Prostate gland (tissue), 2 donors: ENCODE measurements at regions not wholly inside any gene's neighbourhood (a gene's known extent, or its start where the extent isn't known, plus 50 kb on each side); places are given as distances from the start of the nearest gene placed in this dataset.

Experiments
- CTCF ChIP-seq, 4 experiments: fragments of 200-600 bp in 2 of 4; fragments of 450-650 bp in 2 of 4; sonication (generic) in 2 of 4; IDR thresholded peaks; 1 replicate in 3 of 4; 2 replicates in 1 of 4; pipeline ENCODE4 v1.5.1; 2016 to 2019; ENCODE audit warnings: antibody characterized with exemption in 4 of 4, mild to moderate bottlenecking in 2 of 4, moderate library complexity in 2 of 4
- POLR2A ChIP-seq: fragments of 450-650 bp; IDR thresholded peaks from one replicate; pipeline ENCODE4 v1.6.1; 2016; ENCODE audit warnings: antibody characterized with exemption, mild to moderate bottlenecking

GRCh38 chr14:76272349-76272748 lies 103.6 kb upstream of the ESRRB start:
- TF ChIP-seq POLR2A (no peak), CTCF (IDR thresholded peaks at IDR 0.05) (no peak)
